ENCODE measurements at regions not wholly inside any gene's neighbourhood (a gene's known extent, or its start where the extent isn't known, plus 50 kb on each side); places are given as distances from the start of the nearest gene placed in this dataset.

DNA sequence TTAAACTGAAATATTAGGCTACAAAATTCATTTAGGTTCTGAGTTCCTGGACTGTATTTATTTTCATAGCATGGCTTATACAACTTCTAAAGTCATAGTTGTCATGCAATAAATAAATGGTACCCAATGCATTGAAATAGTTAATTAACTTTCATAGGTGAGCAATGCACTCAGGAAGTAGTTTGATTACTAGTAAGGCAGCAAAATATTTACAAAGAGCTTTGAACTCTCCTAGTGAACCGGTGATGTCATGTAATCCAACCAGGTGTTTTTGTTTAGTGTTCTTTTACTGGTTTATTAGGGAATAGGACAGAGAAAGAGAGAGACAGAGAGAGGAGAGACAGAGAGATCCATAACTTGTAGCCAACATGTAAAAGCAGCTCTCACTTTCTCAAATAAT lies 228.6 kb upstream of the CTSO start:
- DNase-seq = no peak
- no peak overlapping the region for H3K4me3 ChIP-seq (ENCODE audit: low read length)
- no peaks in the 10 kb centered on the region for H3K27me3 ChIP-seq (ENCODE audit: control insufficient read depth, insufficient read depth, low read length)
- no peaks in the 10 kb centered on the region for H3K36me3 ChIP-seq (ENCODE audit: control insufficient read depth, insufficient read depth, low read length)
- H3K4me1 ChIP-seq (ENCODE audit: control insufficient read depth, insufficient read depth, low read length) = no peaks in the 10 kb centered on the region
- WGBS (ENCODE audit: insufficient coverage) = no CpG with 5 or more reads among the region's 1 CpG
- no peak overlapping the region for H3K27ac ChIP-seq (ENCODE audit: low read length)
- no peaks in the 10 kb centered on the region for H3K9me3 ChIP-seq (replicated peaks; ENCODE audit: control insufficient read depth, low read depth, low read length)

DNA sequence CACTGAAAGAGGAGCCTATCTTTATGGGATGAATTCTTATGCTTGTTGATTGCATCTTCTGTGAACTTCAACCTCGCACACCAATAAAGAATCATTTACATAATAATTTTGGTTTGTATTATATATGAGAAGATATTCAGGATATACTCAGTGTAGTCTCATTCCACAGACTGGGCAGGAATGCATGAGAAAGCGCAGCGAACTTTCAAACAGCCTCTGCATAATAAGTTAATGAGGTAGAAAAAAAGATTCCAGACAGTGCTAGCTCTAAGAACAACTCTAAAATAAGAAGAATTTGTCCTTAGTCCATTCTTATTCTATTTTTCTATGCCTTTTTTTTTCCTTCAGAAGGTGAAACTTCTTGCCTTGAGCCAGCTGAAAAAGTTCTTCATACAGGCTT lies 224.3 kb upstream of the CTSO start:
- Histone ChIP-seq H3K9me3 (replicated peaks; ENCODE audit: control insufficient read depth, low read depth, low read length) (no peaks in the 10 kb centered on the region), H3K4me1 (ENCODE audit: control insufficient read depth, insufficient read depth, low read length) (no peaks in the 10 kb centered on the region), H3K27ac (ENCODE audit: low read length) (no peak overlapping the region), H3K27me3 (ENCODE audit: control insufficient read depth, insufficient read depth, low read length) (no peaks in the 10 kb centered on the region), H3K4me3 (ENCODE audit: low read length) (no peak overlapping the region), H3K36me3 (ENCODE audit: control insufficient read depth, insufficient read depth, low read length) (no peaks in the 10 kb centered on the region)
- WGBS (ENCODE audit: insufficient coverage) = no CpG with 5 or more reads among the region's 3 CpGs
- no peak for DNase-seq

DNA sequence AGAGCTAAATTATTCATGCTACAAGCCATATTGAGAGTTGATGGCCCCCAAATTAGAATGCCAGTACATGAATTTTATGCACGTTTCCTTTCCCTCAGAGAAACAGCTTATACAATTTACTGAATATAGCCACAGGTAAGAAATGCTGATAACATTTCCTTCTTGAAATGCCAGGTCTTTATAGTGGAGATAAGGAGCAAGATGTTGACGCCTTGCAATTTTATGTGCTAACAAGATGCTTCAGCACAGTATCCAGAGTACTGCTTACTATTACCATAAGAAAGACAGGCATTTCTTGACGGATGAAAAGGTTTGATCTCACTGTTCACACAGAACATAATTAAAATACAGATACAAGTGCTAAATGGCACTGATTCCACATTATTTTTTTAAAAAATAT lies 223.2 kb upstream of the CTSO start:
- no peaks in the 10 kb centered on the region for H3K9me3 ChIP-seq (replicated peaks; ENCODE audit: control insufficient read depth, low read depth, low read length)
- no peak overlapping the region for H3K4me3 ChIP-seq (ENCODE audit: low read length)
- DNase-seq = no peak
- H3K36me3 ChIP-seq (ENCODE audit: control insufficient read depth, insufficient read depth, low read length) = no peaks in the 10 kb centered on the region
- WGBS (ENCODE audit: insufficient coverage) = no CpG with 5 or more reads among the region's 3 CpGs
- H3K27ac ChIP-seq (ENCODE audit: low read length) = no peak overlapping the region
- H3K4me1 ChIP-seq (ENCODE audit: control insufficient read depth, insufficient read depth, low read length) = no peaks in the 10 kb centered on the region
- no peaks in the 10 kb centered on the region for H3K27me3 ChIP-seq (ENCODE audit: control insufficient read depth, insufficient read depth, low read length)

DNA sequence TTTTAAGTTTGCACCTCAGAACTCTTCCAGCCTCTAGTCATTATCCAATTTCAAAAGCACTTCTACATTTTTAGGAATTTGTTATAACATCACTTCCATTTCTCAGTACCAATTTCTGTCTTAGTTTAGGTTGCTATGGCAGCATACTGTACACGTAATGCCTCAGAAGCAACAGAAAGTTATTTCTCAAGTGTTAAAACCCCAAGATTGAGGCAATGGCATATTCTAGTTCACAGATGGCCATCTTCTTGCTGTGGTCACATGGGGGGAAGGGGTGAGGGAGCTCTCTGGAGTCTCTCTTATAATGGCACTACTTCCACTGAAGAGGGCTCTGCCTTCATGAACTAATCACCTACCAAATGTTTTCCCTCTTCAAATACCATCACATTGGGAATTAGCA lies 220.3 kb upstream of the CTSO start:
- Histone ChIP-seq H3K4me3 (ENCODE audit: low read length) (no peak overlapping the region), H3K27me3 (ENCODE audit: control insufficient read depth, insufficient read depth, low read length) (no peaks in the 10 kb centered on the region), H3K27ac (ENCODE audit: low read length) (no peak overlapping the region), H3K9me3 (replicated peaks; ENCODE audit: control insufficient read depth, low read depth, low read length) (no peaks in the 10 kb centered on the region), H3K36me3 (ENCODE audit: control insufficient read depth, insufficient read depth, low read length) (no peaks in the 10 kb centered on the region), H3K4me1 (ENCODE audit: control insufficient read depth, insufficient read depth, low read length) (peaks cover 5% of the 10 kb centered on the region)
- no CpG with 5 or more reads among the region's 1 CpG for WGBS (ENCODE audit: insufficient coverage)
- DNase-seq = no peak

DNA sequence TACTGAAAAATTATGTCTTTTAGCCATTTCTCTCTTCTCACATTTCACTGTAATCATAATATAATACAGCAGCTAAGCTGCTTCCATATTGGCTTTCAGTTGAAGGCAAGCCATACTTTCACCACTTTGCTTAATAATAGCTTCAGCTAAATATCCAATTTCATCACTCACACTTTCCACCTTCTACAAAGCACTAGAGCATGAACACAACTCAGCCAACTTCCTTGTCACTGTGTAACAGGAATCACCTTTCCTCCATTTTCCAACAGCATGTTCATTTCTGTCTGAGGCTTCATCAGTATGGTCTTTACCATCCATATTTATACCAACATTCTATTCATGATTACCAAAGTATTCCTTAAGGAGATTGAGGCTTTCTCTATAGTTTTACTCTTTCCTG lies 219.8 kb upstream of the CTSO start:
- Histone ChIP-seq H3K27me3 (ENCODE audit: control insufficient read depth, insufficient read depth, low read length) (no peaks in the 10 kb centered on the region), H3K4me3 (ENCODE audit: low read length) (no peak overlapping the region), H3K9me3 (replicated peaks; ENCODE audit: control insufficient read depth, low read depth, low read length) (no peaks in the 10 kb centered on the region), H3K4me1 (ENCODE audit: control insufficient read depth, insufficient read depth, low read length) (peaks cover 6% of the 10 kb centered on the region), H3K27ac (ENCODE audit: low read length) (no peak overlapping the region), H3K36me3 (ENCODE audit: control insufficient read depth, insufficient read depth, low read length) (no peaks in the 10 kb centered on the region)
- no peak for DNase-seq

DNA sequence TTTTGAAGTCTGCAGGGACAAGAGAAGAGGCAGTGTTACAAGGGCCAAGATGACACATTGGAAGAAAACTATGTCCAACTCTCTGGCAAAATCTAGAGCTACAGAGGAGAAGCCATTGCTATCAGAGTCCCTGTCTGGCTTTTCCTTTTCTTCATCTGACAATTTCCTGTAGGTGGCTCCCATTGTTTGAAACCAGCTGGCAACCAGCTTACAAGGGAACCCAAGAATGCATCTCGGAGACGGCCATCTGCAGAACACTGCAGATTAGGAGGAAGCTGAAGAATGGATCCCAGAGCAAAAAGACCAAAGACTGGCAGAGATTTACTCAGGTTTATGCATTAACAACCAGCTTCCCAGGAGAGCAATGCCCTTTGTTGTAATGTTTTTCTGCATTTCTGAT lies 216.2 kb upstream of the CTSO start:
- no peaks in the 10 kb centered on the region for H3K9me3 ChIP-seq (replicated peaks; ENCODE audit: control insufficient read depth, low read depth, low read length)
- peak; percentile 5 for DNase-seq
- H3K27ac ChIP-seq (ENCODE audit: low read length) = no peak overlapping the region
- no peaks in the 10 kb centered on the region for H3K36me3 ChIP-seq (ENCODE audit: control insufficient read depth, insufficient read depth, low read length)
- H3K27me3 ChIP-seq (ENCODE audit: control insufficient read depth, insufficient read depth, low read length) = no peaks in the 10 kb centered on the region
- no CpG with 5 or more reads among the region's 2 CpGs for WGBS (ENCODE audit: insufficient coverage)
- peaks cover 6% of the 10 kb centered on the region for H3K4me1 ChIP-seq (ENCODE audit: control insufficient read depth, insufficient read depth, low read length)
- no peak overlapping the region for H3K4me3 ChIP-seq (ENCODE audit: low read length)

DNA sequence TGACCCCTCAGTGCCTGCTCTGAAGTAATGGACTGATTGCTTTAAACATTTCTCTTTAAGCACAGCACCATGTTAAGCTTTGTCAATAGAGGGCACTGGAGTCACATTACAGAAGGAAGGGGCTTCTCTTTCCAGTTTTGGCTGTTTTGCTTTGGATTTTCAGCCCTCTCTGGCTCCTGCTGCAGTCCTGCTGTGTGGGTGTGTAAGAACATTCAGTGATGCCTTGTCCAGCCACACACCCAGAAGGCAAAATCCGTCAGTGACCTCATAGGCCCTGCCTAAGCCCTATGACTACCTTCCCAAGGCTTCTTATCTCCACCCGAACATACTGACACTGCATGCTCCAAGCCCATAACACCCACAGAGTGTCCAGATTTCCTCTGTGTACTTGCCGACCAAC lies 215.3 kb upstream of the CTSO start:
- no peak overlapping the region for H3K4me3 ChIP-seq (ENCODE audit: low read length)
- peaks cover 6% of the 10 kb centered on the region for H3K4me1 ChIP-seq (ENCODE audit: control insufficient read depth, insufficient read depth, low read length)
- no peaks in the 10 kb centered on the region for H3K9me3 ChIP-seq (replicated peaks; ENCODE audit: control insufficient read depth, low read depth, low read length)
- no peaks in the 10 kb centered on the region for H3K27me3 ChIP-seq (ENCODE audit: control insufficient read depth, insufficient read depth, low read length)
- 25% methylated on average over 2 of the region's 3 CpGs for WGBS (ENCODE audit: insufficient coverage)
- H3K27ac ChIP-seq (ENCODE audit: low read length) = peak overlapping the region; percentile 15
- no peaks in the 10 kb centered on the region for H3K36me3 ChIP-seq (ENCODE audit: control insufficient read depth, insufficient read depth, low read length)
- DNase-seq = peak; percentile 88

DNA sequence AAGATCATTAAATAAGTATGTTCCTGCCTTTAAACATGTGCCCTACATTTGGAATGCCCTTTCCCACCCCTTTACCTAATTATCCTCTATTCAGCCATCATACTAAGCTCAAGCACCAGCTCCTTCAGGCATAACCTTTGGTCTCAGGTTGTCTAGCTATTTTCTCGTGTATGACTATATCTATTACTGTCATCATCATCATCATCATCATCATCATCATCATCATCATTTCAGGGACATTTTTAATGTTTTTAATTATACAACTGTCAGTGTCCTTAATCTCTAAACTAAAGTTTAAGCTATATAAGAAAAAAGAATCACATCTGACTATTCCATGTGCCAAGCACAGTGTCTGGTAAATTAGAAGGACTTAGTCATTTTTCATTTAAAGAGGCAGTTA lies 214.6 kb upstream of the CTSO start:
- Histone ChIP-seq H3K9me3 (replicated peaks; ENCODE audit: control insufficient read depth, low read depth, low read length) (no peaks in the 10 kb centered on the region), H3K4me3 (ENCODE audit: low read length) (no peak overlapping the region), H3K27me3 (ENCODE audit: control insufficient read depth, insufficient read depth, low read length) (no peaks in the 10 kb centered on the region), H3K36me3 (ENCODE audit: control insufficient read depth, insufficient read depth, low read length) (no peaks in the 10 kb centered on the region), H3K27ac (ENCODE audit: low read length) (no peak overlapping the region), H3K4me1 (ENCODE audit: control insufficient read depth, insufficient read depth, low read length) (peaks cover 6% of the 10 kb centered on the region)
- 67% methylated on average over 1 of the region's 1 CpG for WGBS (ENCODE audit: insufficient coverage)
- DNase-seq = no peak

DNA sequence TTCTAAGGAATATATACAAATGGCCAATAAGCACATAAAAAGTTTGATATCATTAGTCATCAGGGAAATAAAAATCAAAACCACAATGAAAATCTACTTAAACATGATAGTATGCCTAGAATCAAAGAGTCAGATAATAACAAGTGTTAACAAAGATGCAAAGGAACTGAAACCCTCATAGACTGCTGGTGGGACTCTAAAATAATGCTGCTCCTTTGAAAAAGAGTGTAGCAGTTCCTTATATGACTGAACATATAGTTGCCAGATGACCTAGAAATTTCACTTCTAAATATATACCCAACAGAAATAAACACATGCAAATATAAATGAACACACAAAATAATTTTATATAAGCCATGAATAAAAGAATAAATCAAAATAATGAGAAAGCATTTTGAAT lies 205.1 kb upstream of the CTSO start:
- no peak for DNase-seq
- no peaks in the 10 kb centered on the region for H3K27me3 ChIP-seq (ENCODE audit: control insufficient read depth, insufficient read depth, low read length)
- no peaks in the 10 kb centered on the region for H3K4me1 ChIP-seq (ENCODE audit: control insufficient read depth, insufficient read depth, low read length)
- no peak overlapping the region for H3K4me3 ChIP-seq (ENCODE audit: low read length)
- H3K27ac ChIP-seq (ENCODE audit: low read length) = no peak overlapping the region
- no peaks in the 10 kb centered on the region for H3K36me3 ChIP-seq (ENCODE audit: control insufficient read depth, insufficient read depth, low read length)
- no peaks in the 10 kb centered on the region for H3K9me3 ChIP-seq (replicated peaks; ENCODE audit: control insufficient read depth, low read depth, low read length)

DNA sequence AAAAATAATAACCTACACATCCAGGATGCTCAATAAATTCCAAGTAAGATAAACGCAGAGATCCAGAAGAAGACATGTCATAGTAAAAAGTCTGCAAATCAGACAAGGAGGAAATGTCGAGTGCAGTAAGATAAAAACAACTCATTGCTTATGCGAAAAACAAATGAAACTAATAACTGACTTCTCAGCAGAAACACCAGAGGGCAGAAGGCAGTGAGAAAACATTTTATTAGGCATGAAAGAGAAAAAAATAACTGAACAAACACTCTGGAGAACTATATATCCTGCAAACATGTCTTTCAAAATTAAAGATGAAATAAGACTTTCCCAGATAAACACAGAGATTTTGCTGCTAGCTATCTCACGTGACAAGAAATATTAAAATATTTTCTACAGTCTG lies 201.3 kb upstream of the CTSO start:
- Histone ChIP-seq H3K27ac (ENCODE audit: low read length) (no peak overlapping the region), H3K36me3 (ENCODE audit: control insufficient read depth, insufficient read depth, low read length) (no peaks in the 10 kb centered on the region), H3K4me1 (ENCODE audit: control insufficient read depth, insufficient read depth, low read length) (no peaks in the 10 kb centered on the region), H3K27me3 (ENCODE audit: control insufficient read depth, insufficient read depth, low read length) (no peaks in the 10 kb centered on the region), H3K9me3 (replicated peaks; ENCODE audit: control insufficient read depth, low read depth, low read length) (no peaks in the 10 kb centered on the region), H3K4me3 (ENCODE audit: low read length) (no peak overlapping the region)
- no CpG with 5 or more reads among the region's 4 CpGs for WGBS (ENCODE audit: insufficient coverage)
- no peak for DNase-seq

DNA sequence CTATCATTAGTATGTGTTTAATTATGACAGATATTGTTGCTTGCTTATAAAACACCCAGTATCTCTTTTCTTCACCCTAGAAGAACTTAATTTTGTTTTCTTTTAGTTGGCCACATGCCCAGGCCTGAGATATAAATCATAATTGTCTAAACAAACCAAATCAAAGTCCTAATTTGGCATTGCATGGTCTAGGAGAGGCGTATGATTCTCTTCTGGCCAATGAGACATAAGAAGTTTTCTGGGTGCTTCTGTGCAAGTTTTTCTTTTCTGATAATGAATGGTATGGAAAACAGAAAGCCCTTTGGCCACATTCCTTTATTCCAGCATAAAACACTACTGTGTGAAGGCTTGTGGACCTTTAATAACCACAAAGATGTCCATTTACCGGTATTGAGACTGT lies 192.9 kb upstream of the CTSO start:
- WGBS (ENCODE audit: insufficient coverage) = no CpG with 5 or more reads among the region's 2 CpGs
- Histone ChIP-seq H3K4me1 (ENCODE audit: control insufficient read depth, insufficient read depth, low read length) (no peaks in the 10 kb centered on the region), H3K27ac (ENCODE audit: low read length) (no peak overlapping the region)

More for the DNA sequence above, 192.9 kb upstream of the CTSO start:
- H3K36me3 ChIP-seq (ENCODE audit: control insufficient read depth, insufficient read depth, low read length) = no peaks in the 10 kb centered on the region
- H3K9me3 ChIP-seq (replicated peaks; ENCODE audit: control insufficient read depth, low read depth, low read length) = no peaks in the 10 kb centered on the region
- H3K27me3 ChIP-seq (ENCODE audit: control insufficient read depth, insufficient read depth, low read length) = no peaks in the 10 kb centered on the region
- H3K4me3 ChIP-seq (ENCODE audit: low read length) = no peak overlapping the region
- DNase-seq = no peak

Measured in muscle of leg (tissue), 3 donors.